ENCODE measurements at regions not wholly inside any gene's neighbourhood (a gene's known extent, or its start where the extent isn't known, plus 50 kb on each side); places are given as distances from the start of the nearest gene placed in this dataset.
"Not testable (repeated sequence)": the region's sequence is repeated elsewhere in the genome, so short reads cannot be mapped to it uniquely, and the experiment has no call there.

GRCh38 chr13:22979952-22980351, 200.8 kb upstream of the SGCG start:
- no peak for DNase-seq (ENCODE audit: low read depth)

GRCh38 chr13:22980936-22981335, 199.8 kb upstream of the SGCG start:
- no peak for DNase-seq (ENCODE audit: low read depth)

DNA sequence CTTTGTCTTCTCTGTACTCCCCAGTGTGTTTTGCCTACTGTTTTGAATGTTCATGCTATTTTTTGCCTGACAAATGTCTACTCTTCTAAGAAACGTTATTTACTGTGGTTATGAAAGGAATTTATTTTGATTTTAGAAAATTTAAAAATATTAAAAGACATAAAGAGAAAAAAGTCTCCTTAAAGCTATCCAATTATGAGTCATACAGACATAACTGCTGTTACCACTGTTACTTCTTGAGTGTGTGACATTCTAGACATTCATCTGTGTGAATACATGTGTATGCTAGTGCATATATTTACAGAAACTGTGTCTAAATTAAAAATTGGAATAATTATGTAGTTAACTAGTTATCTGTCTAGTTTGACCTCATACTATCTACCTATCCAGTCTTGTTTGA, 187.6 kb upstream of the SGCG start:
- DNase-seq (ENCODE audit: low read depth) = no peak

- no peak for DNase-seq (ENCODE audit: low read depth)
Observed at GRCh38 chr13:23003446-23003845, 177.3 kb upstream of the SGCG start.

DNA sequence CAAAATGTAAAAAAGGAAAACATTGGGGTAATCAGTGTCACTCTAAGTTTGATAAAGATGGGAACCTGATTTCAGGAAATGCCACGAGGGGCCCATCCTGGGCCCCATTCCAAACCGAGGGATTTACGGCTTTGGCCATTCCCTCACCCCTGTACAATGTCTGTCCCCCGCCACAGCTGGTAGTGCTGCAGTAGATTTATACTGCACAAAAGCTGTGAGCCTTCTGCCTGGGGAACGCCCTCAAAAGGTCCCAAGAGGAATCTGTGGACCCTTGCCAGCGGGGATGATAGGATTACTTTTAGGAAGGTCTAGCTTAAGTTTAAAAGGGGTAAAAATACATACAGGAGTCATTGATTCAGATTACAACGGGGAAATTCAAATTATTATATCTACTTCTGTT, 173.4 kb upstream of the SGCG start:
- no peak for DNase-seq (ENCODE audit: low read depth)

GRCh38 chr13:23018143-23018542, 162.6 kb upstream of the SGCG start:
- no peak for DNase-seq (ENCODE audit: low read depth)

- peak; percentile 3 for DNase-seq (ENCODE audit: low read depth)
Observed at GRCh38 chr13:23020246-23020843, 160.4 kb upstream of the SGCG start.

DNA sequence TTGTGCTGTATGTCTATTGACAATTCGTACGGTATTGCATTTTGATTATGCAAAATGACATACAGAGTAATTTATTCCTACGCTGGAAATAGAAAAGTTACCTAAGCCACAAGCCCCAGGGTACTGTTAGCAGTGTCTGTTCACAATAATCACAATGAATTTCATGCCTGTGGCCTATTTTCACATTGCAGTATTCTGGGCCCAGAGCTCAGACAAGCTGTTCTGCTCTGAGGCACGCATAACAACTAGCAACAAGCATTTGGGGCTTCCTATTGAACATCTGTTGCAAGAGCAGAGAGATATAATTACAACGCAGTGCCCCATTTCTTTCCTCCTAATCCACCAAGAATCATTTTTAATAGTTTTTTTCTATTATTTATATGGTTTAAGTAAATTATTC, 158.9 kb upstream of the SGCG start:
- no peak for DNase-seq (ENCODE audit: low read depth)

- no peak for DNase-seq (ENCODE audit: low read depth)
Observed at GRCh38 chr13:23022704-23023103, 158.1 kb upstream of the SGCG start.

- DNase-seq (ENCODE audit: low read depth) = no peak
Observed at GRCh38 chr13:23025864-23026608, 154.7 kb upstream of the SGCG start.

- DNase-seq (ENCODE audit: low read depth) = no peak
Observed at GRCh38 chr13:23039266-23039935, 141.4 kb upstream of the SGCG start.

- DNase-seq (ENCODE audit: low read depth) = no peak
Observed at GRCh38 chr13:23042181-23042580, 138.6 kb upstream of the SGCG start.

GRCh38 chr13:23044906-23045305, 135.9 kb upstream of the SGCG start:
- DNase-seq (ENCODE audit: low read depth) = no peak

GRCh38 chr13:23050126-23050525, 130.7 kb upstream of the SGCG start:
- DNase-seq (ENCODE audit: low read depth) = no peak

DNA sequence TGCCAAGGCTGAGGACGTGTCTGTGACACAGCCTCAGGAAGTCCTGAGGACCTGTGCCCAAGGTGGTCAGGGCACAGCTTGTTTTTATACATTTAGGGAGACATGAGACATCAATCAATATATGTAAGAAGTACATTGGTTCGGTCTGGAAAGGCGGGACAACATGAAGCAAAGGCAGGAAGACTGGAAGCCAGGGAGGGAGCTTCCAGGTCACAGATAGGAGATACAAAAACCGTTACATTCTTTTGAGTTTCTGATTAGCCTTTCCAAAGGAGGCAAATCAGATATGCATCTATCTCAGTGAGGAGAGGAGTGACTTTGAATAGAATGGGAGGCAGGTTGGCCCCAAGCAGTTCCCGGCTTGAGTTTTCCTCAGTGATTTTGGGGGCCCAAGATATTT, 127.1 kb upstream of the SGCG start:
- not testable (repeated sequence) for DNase-seq (ENCODE audit: low read depth)

- DNase-seq (ENCODE audit: low read depth) = no peak
Observed at GRCh38 chr13:23059173-23059572, 121.6 kb upstream of the SGCG start.

- DNase-seq (ENCODE audit: low read depth) = no peak
Observed at GRCh38 chr13:23060959-23061358, 119.8 kb upstream of the SGCG start.

GRCh38 chr13:23067129-23067528, 113.7 kb upstream of the SGCG start:
- DNase-seq (ENCODE audit: low read depth) = no peak

GRCh38 chr13:23069566-23069965, 111.2 kb upstream of the SGCG start:
- peak; percentile 72 for DNase-seq (ENCODE audit: low read depth)

DNA sequence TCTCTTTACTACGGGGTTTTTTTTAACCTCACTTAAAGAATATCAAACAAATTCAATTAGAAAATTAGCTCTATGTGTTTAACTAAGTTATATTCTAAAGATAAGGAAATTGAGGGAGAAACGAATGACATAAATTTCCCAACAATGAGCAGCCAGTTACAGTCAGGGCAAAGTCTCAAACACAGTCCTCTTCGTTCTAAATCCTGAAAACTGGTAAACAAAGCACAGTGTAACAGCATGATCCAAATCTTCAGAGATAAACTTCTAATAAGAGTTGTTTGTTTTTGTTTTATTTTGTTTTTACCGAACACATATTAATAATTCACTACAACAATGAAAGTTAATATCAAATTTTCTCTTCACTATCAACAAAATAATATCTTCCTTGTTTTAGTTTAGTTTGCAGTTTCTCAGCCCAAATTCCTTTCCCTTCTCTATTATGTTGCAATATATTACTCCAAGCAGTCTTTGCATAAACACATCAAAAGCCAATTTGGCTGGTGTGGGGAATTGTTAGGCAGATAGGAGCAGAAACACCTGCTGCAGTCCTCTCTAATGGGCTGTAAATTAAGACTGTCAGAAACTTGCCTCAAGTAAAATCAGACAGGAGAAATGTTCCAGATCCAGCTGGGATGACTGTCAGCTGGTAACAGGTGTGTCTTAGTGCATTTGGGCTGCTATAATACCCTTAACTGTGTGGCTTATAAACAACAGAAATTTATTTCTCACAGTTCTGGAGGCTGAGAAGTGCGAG, 106.5 kb upstream of the SGCG start:
- DNase-seq (ENCODE audit: low read depth) = no peak

DNA sequence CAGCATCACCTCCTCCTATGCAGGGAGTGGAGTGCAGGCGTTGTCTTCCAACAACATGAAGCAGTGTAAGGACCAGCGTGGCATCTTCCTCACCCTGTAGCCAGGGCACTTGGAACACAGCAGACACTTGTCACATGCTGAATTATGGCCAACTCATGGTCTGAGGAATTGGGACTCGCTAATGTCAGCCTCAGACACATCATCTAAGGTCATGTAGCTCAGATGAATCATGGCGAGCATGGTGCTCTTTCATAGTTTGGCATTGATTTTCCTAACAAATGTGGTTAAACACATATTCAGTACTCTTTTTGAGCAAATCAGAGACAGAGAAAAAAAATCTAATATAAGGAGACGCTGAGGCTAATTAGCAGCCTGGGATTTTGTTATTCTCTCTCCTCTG, 99.6 kb upstream of the SGCG start:
- DNase-seq (ENCODE audit: low read depth) = peak; percentile 10

DNA sequence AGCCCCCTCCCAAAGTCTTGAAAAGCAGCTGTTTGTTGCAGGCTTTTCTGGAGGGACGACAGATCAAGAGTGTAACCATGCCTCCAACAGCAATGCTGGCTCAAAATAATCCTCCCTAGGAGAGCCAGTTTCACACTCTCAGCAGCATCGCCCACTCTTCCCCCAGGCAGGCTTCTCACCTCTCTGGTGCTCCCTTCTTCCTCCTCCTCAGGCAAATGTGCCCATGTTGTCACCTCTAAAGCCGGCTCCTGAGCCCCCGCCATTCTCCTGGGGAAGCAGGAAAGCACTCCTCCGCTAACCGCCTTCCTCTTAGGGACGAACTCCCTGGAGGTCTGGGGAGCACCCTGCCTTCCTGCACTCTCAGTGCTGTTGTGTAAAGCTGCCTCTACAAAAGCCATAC, 98.9 kb upstream of the SGCG start:
- no peak for DNase-seq (ENCODE audit: low read depth)

Measured in GM04503 (cell line).